GM18873 (cell line): ENCODE measurements at regions not wholly inside any gene's neighbourhood (a gene's known extent, or its start where the extent isn't known, plus 50 kb on each side); places are given as distances from the start of the nearest gene placed in this dataset.

Experiments
- ATAC-seq: cut with Tn5 transposase; IDR thresholded peaks from one replicate; pipeline ENCODE4 v1.9.1; 2021; ENCODE audit warnings: mild to moderate bottlenecking, moderate library complexity, moderate number of reproducible peaks; ENCODE audit not compliant: unreplicated experiment, low FRiP score

DNA sequence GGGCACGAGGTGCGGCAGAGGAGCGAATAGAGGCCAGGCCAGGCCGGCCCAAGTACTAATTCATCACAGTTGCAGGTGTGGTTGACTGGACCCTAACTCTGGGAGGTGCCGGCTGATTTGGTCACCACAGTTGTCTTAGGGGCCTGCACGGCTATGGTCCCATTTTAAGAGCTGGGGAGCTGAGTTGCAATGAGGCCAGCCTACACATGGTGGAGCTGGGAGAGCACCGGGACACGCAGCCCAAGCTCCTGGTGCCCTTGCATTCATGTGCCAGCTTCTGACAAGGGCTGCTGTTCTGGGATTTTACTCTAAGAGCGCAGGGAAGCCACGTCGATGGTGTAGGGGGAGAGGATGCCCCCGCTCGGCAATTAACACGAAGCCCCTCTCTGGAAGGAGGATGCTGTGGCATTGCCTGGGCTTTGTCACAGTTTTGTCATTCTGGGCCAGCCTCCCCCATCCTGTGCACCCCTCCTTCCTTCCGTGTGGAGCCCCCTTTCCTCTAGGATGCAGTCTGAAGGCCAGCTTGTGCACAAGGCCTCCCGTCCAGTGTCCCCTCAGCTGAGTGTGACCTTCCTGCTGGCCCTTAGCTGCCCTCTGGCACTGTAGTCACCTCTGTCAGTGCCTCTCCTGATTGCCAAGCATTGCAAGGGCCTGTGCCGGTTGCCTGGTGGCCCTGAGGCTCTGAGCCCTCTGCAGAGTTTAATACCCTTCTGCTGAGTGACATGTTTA is 109.4 kb upstream of the C1QTNF9B start:
- ATAC-seq, result no peak

DNA sequence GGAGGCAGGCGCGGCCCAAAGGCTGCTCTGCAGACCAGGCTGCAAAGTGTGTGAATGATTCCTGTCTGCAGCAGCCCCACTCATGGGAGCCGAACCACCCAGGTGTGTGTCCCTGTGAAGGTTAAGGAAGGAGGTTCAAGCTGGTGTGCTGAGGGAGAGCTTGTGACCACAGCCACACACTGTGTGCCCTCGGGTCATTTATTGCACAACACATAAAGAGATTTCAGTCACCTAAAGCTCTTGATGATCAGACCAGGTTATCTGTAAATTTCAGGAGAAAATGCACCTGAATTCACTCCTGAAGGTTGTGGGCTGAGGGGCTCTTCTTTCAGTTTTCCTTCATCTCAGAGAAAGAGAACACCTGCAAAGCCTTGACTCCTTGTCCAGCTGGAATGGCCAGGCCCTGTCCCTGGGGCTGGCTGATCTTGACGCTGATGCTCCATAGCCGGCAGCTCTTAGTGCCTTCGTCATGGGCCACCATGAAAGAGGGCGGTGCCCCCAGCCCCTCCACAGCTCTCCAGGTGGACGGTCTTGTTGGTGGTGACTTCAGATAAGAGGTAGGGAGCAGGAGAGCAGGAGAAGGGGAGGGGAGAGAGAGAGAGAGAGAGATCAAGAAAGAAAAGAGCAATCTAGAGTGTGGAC is 110.8 kb upstream of the C1QTNF9B start:
- no peak for ATAC-seq

DNA sequence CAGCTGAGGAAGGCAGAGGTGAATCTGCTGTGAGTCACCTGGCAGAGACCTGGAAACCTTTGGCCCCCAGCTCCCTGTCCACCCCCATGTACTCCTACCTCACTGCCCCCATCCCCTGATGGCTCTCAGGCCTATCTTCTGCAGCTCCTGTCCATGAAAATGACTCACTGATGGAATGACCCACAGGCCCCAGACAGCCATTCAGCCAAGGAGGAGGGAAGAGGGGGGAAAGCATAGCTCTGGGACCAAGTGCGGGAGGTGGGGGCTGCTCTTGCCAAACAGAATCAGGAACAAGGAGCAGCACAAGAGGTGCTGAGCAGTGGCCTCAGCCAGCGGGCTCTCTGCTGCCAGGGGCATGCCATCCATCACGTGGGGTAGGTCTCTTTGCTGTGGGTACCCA is 111.4 kb upstream of the C1QTNF9B start:
- ATAC-seq, result no peak

DNA sequence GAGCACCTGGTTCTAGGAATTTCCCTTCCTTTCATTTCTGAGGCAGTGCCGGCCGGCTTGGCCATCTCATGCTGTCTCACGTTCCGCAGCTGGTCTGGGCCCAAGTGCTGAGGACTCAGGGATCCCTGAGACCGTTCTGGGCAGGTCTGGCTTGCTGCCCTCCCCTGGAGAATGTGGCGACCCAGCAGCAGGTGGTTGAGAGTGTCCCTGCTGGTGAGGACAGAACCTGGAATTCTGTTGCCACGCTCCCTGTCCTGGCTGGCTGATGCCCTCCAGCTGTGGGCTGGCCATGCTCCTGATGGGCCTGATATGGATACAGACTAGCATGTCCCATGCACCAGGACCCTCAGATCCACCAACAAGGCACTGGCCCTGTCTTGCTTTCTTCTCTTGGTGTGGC is 114.0 kb upstream of the C1QTNF9B start:
- no peak for ATAC-seq

DNA sequence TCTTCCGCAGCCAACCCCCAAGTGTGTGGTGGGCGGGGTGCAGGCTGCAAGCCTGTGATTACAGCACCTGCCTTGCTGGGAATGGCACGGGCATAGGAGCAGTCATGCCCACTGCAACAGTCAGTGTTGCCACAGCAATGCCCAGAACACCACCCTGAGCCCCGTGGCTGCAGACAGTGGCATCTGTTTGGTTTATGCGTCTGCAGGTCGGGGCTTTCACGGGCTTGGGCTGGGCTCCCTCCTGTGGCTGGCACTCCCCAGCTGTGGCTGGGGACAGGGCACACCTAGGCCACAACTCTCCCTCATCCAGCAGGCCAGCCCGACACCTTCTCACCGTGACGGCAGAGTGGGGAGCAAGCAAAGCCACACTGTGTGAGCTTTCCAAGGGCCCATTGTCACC is 115.3 kb upstream of the C1QTNF9B start:
- no peak for ATAC-seq

DNA sequence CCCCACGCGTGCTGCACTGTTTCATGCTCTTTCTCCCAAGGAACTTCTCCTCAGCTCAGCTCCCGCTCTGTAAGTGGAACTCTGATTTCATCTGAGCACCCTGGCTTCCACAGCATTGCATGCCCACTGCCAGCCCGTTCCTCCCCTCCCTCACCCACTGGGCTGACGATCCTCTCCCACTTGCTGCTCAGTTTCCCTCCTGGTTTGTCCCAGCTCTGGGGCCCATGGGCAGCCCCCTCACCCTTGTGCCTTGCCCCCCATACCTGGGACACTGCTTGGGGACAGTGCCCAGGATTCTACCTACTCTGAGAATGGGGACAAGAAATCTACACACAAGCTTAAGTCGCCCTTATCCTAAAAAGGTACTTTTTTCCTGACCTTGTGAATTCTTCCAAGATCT is 115.9 kb upstream of the C1QTNF9B start:
- no peak for ATAC-seq

DNA sequence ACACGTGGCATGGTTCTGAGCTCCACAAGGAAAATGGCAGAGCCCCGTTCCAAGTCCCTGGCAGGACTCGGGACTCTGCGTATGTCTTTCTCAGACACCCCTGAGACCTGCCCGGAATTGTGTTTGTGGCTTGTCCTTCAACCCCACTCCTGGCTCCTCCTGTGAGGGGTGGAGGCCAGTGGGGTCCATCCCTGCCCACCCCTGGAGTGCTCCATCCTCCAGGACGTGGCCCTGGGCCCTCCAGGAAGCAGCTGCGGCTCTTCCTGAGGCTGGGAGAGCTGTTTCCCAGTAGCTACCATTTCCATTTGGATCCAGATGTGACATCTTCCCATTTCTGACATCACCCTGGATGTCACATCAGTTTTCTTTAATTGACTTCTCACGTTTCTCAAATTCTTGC is 118.7 kb upstream of the C1QTNF9B start:
- ATAC-seq, result no peak

DNA sequence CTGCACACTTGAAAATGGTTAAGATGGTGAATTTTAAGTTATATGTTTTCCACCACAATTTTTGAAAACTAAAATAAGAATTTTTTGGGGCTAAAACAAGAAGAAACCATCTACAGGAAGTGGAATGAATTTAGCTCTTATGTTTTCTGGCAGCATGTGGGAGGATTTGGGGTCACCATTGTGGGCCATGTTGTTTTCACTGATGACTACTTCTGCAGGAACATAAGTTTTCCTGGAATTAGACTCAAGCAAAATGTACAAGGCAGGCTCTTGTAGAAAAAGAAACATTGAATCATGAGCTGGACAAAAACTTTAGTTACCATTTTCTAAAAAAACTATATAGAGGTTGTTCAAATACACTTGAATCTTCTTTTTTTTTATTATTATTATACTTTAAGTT is 125.3 kb upstream of the C1QTNF9B start:
- ATAC-seq, result no peak

DNA sequence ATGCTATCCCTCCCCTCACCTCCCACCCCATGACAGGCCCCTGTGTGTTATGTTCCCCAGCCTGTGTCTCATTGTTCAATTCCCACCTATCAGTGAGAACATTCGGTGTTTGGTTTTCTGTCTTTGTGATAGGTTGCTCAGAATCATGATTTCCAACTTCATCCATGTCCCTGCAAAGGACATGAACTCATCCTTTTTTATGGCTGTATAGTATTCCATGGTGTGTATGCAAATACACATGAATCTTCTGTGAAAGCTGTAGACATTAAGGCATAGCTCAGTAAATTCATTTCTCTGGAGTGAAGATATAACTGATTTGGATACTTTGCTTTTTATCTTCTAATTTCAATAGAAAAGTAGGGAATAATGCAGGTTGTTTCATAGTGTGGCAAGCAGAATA is 125.8 kb upstream of the C1QTNF9B start:
- ATAC-seq, result no peak

DNA sequence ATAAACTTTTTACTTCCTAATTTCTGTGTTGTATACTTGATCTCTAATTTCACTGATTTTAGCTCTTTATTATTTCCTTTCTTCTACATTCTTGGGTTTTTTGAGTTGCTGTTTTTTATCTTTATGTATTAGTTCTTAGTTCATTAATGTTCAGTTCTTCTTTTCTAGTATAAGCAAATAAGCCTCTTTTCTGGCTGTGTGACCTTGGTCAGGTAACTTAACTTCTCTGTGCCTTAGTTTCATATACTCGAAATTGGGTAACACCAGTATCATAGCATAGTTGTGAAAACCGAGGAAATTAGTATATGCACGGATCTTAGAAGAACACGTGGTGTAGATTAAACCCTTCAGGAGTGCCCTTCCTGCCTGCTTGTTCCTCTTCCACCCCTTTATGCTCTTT is 130.2 kb upstream of the C1QTNF9B start:
- ATAC-seq, result no peak

DNA sequence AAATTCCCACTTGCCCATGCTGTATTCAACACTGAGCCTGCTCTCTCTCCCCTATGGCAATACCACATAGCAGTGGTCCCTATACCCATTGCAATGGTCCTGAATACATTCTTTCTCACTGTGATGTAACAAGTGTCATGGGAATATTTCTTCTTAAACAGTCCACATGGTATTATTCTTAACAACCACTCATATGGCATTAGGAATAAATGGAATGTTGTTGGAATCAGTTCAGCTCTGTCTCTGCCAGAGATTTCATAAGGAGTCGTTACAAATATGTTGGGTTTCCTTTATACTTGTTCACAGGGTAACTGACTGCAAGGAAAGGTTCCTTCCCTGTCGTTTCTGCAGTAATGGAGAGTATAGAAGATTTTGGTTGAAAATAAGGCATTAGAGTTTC is 128.3 kb upstream of the SPATA13 start:
- no peak for ATAC-seq

DNA sequence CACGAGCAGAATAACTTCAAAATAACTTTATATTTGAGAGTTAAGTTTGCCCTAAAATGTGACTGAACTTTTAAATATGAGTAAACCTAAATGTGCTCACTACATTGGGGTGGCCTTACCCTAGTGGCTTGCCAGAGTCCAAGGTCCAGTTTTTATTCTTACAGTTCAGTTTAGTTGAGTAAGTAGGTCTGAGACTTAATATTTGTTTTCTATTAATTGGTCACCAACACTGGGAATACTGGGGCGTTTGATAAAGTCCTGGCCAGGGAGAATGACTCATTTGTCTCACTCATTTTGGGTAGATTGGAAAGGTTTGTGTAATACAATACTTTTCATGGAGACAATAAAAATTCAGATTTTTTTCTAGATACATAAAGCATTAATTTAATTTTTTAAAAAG is 127.8 kb upstream of the SPATA13 start:
- ATAC-seq, result no peak

DNA sequence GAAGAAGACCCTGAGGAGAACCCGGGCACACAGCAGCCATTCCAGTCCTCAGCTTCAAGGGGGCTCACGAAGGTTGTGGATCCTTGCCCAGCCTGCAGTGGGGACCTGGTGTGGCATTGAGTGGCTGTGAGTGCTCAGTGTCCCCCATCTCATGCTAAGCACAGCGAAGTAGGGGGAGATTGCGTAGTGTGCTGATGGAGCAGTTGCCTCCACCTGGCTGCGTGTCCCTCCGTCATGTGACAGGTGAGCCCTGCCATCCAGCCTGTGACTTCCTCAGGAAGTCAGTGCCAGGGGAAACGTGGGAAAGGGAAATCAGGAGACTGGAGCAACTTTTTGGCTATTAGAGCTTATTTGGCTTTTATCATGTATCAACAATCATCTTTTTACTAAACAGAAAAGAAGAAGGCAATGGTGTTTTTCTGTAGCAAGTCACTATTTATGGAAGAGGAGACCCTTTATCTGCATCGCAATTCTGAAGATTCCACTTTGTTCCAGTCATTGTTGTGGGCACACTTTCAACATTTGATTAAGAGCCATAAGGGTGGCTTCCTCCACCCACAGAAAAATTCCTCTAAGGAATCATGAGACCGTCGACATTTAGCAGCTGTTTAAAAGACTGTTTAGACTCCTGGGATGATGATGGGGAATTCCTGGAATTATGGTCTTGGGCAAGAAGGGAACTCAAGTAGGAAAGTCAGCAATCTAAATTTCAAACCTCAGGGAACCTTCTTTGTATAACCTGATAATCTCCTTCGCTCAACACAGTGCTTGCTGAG is 126.8 kb upstream of the SPATA13 start:
- no peak for ATAC-seq

DNA sequence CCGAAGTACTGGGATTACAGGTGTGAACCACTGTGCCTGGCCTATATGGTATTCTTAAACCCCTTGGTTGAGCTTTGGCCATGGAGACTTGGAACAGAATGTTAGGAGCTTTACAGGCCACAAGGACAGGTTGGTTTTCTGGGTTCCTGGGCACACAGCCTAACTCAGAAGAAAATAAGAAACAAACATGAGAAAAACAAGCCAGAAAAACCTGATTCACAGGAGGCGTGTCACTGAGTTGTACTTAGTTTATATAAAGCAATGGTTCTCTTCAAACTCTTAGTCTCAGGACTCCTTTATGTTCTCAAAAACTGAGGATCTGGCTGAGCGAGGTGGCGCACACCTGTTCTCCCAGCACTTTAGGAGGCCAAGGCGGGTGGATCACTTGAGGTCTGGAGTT is 125.1 kb upstream of the SPATA13 start:
- no peak for ATAC-seq

DNA sequence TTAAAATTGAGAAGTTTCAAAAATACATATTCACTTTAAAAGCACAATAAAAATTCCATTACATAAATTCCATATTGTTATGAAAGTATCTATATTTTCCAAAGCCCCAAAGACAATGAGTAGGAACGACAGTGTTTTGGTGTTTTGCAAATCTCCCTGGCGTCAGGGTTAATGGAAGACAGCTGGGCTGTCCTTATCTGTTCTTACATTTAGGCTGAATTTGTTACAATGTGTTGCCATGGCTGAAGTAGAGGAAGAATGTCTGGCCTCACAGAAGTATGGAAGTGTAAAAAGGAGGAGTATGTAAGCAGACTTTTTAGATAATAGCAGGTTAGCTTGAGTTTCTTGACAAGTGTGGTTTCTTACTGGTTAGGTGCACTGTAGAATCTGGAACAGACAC is 124.4 kb upstream of the SPATA13 start:
- no peak for ATAC-seq

DNA sequence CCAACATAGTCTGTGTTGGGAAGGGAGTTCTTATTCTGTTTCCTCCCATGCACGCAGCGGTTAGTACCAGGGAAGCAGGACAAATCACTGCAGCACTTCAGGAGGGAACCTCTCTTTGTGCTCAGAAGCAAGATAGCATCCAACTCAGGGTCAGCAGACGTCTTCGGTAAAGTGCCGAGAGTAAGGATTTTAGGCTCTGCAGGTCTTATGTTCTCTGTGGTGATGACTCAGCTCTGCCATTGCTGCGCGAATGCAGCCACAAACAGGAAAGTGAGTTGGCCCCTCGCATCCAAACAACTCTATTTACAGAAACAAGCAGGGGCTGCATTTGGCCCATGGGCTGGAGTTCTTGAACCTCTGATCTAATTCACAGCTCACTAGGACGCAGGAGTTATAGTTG is 122.1 kb upstream of the SPATA13 start:
- no peak for ATAC-seq

DNA sequence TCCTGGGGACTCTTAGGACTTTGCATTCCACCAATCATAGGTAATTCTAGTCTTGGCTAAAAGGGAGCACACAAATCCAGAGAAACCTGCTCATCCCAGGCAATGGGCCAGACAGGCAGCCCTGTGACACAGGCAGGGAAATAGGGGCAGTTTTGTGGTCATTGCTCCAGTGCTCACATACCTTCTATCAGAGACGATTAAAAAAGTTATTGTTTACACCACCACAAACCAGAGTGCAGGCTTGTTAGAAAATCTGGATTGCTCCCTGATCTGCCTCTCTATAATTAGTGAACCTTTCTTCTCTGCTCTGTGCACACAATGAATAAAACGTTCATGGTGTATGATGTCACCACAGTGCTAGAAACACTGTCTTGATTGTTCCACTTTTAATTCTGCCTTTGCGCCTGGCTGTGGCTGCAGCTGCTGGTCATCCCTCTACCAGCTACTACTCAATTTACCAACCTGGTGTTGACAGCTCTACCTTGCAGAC is 121.6 kb upstream of the SPATA13 start:
- ATAC-seq, result no peak

DNA sequence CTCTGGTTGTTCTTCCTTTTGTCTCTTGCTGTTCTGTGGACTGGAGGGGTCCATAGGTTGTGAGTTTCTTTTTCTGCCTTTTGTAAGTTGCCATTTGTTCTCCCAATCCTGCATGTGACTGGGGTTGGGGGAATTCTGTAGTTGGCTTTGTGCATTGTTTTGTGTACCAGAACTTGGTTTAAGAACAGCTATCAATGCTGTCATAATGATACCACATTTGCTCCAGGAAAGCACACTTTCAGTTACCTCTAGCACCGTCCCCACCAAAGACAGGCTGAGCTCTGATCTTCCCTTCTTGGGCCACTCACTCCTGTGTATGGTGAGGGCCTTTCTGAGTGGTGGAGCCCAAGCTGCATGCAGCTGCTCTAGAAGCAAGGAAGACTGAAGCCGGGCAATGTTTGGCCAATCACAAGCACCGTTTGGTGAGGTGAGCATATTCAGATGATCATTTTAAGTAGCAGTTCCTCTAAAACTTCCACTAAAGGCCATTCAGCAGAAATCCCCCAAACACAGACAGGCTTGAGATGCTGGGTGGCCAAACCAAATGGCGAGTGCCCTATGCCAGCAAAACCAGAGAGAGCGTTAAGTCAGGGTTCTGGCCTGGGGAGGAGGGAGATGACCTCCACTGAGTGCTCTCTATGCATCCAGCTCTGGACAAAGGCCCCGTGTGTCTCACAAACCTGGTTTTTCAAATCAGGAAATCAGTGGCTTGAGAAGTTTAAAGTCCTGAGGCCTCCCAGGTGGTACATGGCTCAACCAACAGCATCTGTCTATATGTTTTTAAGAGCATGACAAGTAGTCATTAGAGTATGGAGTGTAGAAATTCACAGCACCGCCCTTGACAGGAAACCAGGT is 120.7 kb upstream of the SPATA13 start:
- ATAC-seq, result no peak

DNA sequence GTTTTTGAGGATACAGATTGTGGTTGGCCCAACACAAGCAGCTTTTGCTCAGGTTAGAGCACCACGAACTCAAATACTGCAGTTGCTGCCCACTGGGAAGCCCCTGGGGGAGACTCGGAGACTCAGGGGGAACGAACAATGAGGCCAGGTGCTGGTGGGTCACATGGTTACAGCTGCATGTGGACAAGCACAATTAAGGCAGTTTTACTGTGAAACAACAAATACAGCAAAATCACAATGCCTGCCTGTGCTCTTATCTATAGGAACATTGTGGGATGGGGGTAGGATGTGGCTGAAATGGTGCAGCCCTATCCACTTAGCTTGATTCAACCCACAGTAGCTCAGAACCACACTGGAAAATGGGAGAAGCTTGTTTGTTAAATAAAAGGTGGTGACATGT is 119.7 kb upstream of the SPATA13 start:
- no peak for ATAC-seq

DNA sequence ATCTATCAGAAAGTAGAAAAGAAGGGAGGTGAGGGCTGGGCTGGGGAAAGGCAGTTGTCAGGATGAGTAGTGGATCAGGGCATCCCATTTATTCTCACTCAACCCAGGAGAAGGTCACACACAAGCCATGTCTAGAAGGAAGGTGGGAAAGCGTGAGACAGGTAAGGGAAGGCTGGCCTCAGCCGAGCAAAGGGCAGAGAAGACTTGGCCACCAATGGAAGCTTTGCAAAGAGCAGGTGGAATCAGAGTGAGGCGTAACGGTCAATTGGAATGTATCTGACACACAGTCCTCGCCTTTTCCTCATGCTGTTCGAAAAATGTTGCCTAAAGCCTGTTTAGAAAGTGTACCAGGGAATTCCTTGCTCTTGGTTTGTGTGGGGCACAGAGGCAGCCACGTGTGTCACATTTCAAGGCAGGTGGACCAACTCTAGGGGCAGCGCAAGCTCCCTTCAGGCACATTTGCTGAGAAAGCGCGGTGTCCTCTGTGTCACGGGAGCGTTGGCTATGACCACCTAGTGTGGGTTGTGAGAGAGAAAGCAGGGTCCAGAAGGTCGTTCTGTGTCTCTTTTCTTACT is 118.8 kb upstream of the SPATA13 start:
- ATAC-seq, result no peak
